BJ (cell line): ENCODE measurements at regions not wholly inside any gene's neighbourhood (a gene's known extent, or its start where the extent isn't known, plus 50 kb on each side); places are given as distances from the start of the nearest gene placed in this dataset.
"Not testable (repeated sequence)": the region's sequence is repeated elsewhere in the genome, so short reads cannot be mapped to it uniquely, and the experiment has no call there.

Source experiments
- CTCF ChIA-PET: fragments of 350-600 bp; formaldehyde crosslinking; extraction: SDS; loops from one replicate; lab custom pipeline; 2021; ENCODE audit warnings: antibody characterized with exemption, inconsistent platforms; lab: Yijun Ruan, JAX
- POLR2A ChIA-PET: fragments of 300-600 bp; sonication (Branson Sonifier 250); formaldehyde crosslinking; extraction: SDS; loops from one replicate; lab custom pipeline; 2021; ENCODE audit warnings: antibody characterized with exemption; lab: Charles Lee
- DNase-seq: peaks from one replicate; pipeline ENCODE4 v3.0.0-alpha.2; 2011; ENCODE audit warnings: low read depth
- H3K27me3 ChIP-seq: 2 replicates; pipeline ENCODE4 v1.6.0; 2011; ENCODE audit warnings: low read length; ENCODE audit not compliant: control insufficient read depth, insufficient read depth
- H3K36me3 ChIP-seq: 2 replicates; pipeline ENCODE4 v1.5.1; 2011; ENCODE audit warnings: low read length; ENCODE audit not compliant: control insufficient read depth, insufficient read depth
- H3K4me3 ChIP-seq: 2 replicates; pipeline ENCODE4 v1.5.1; 2011; ENCODE audit warnings: low read depth, mild to moderate bottlenecking, control low read depth, low read length
- TF ChIP-seq, protein P1 (sequence below): IDR thresholded peaks from 2 replicates; pipeline ENCODE4 v1.5.1; 2011; ENCODE audit warnings: low read depth, mild to moderate bottlenecking, control low read depth, inconsistent platforms, low read length, moderate library complexity; ENCODE audit not compliant: insufficient read depth

- TF ChIP-seq, protein P1, sequence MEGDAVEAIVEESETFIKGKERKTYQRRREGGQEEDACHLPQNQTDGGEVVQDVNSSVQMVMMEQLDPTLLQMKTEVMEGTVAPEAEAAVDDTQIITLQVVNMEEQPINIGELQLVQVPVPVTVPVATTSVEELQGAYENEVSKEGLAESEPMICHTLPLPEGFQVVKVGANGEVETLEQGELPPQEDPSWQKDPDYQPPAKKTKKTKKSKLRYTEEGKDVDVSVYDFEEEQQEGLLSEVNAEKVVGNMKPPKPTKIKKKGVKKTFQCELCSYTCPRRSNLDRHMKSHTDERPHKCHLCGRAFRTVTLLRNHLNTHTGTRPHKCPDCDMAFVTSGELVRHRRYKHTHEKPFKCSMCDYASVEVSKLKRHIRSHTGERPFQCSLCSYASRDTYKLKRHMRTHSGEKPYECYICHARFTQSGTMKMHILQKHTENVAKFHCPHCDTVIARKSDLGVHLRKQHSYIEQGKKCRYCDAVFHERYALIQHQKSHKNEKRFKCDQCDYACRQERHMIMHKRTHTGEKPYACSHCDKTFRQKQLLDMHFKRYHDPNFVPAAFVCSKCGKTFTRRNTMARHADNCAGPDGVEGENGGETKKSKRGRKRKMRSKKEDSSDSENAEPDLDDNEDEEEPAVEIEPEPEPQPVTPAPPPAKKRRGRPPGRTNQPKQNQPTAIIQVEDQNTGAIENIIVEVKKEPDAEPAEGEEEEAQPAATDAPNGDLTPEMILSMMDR = peak; percentile 28
- DNase-seq, POLR2A ChIA-PET: not testable (repeated sequence)
Measured at GRCh38 chr2:87239558-87240215, 218.0 kb upstream of the PLGLB1 start.

DNA sequence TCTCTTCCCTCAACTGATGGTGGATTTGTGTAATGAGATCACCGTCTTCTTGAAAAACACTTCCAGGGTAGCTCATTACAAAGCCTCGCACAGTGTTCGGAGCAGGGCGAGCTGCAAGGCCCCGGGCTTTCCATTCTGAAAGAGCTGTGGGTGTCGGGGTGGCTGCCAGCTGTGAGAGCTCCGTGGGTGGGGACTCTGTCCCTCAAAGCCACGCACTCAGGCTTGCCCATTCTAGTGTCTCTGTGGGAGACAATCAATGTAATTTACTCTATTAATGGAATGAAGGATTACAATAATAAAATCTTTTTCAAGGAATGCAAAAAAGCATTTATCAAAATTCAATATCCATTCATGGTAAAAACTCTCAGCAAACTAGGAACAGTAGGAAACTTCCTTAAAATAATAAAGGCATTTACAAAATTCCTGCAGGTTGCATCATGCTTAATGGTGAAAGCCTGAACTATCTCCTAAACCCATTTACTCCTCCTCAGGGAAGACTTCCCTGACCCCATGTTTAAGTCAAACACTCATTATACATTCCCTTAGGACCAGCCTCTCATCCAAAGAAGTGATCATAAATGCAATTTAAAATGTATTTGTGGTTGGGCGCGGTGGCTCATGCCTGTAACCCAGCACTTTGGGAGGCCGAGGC is 224.5 kb upstream of the PLGLB1 start:
- DNase-seq, POLR2A ChIA-PET, H3K4me3 ChIP-seq, CTCF ChIA-PET, H3K36me3 ChIP-seq, H3K27me3 ChIP-seq: not testable (repeated sequence)

More at GRCh38 chr2:87239558-87240215, 218.0 kb upstream of the PLGLB1 start:
- H3K36me3 ChIP-seq, H3K27me3 ChIP-seq, CTCF ChIA-PET, H3K4me3 ChIP-seq: not testable (repeated sequence)

DNA sequence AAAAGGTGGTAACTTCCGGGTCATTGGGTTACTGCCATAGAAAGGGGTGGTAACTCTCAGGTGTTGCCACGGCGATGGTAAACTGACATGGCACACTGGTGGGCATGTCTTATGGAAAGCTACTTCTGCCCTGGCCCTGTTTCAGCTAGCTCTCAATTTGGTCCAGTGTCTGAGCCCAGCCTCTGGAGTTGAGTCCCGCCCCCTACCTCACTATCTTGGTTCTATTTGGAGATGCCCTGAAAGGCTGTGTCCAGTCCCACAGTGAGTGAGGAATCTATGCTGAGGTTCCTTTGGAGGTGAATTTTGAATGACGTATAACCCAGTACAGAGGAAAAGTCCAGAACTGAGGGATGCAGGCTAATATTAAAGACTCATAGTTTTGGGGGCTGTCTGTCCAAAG is 230.4 kb upstream of the PLGLB1 start:
- H3K27me3 ChIP-seq, DNase-seq, H3K36me3 ChIP-seq, H3K4me3 ChIP-seq, CTCF ChIA-PET, POLR2A ChIA-PET: not testable (repeated sequence)

- H3K36me3 ChIP-seq, CTCF ChIA-PET, DNase-seq, H3K4me3 ChIP-seq, POLR2A ChIA-PET, H3K27me3 ChIP-seq: not testable (repeated sequence)
Measured at GRCh38 chr2:87254562-87254961, 232.9 kb upstream of the PLGLB1 start.

- CTCF ChIA-PET, DNase-seq, H3K27me3 ChIP-seq, H3K36me3 ChIP-seq, H3K4me3 ChIP-seq, POLR2A ChIA-PET: not testable (repeated sequence)
Measured at GRCh38 chr2:87255410-87255809, 233.8 kb upstream of the PLGLB1 start.

DNA sequence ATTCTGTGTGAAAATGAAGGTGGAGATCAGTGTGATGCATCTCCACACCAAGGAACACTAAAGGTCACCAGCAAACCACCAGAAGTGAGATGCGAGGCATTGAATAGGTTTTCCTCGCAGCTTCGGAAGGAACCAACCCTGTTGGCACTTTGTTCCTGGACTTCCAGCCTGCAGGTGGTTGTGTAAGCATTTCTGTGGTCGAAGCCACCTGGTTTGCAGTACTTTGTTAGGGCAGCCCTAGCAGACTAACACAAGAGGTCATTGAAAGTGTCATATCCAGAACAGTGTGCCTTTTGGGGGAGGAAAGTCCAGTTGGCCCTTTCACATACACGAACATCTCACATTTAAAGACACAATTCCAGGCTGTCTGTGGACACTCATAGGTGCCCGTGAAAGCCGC is 237.2 kb upstream of the PLGLB1 start:
- CTCF ChIA-PET, DNase-seq, H3K4me3 ChIP-seq, H3K36me3 ChIP-seq, H3K27me3 ChIP-seq, POLR2A ChIA-PET: not testable (repeated sequence)

DNA sequence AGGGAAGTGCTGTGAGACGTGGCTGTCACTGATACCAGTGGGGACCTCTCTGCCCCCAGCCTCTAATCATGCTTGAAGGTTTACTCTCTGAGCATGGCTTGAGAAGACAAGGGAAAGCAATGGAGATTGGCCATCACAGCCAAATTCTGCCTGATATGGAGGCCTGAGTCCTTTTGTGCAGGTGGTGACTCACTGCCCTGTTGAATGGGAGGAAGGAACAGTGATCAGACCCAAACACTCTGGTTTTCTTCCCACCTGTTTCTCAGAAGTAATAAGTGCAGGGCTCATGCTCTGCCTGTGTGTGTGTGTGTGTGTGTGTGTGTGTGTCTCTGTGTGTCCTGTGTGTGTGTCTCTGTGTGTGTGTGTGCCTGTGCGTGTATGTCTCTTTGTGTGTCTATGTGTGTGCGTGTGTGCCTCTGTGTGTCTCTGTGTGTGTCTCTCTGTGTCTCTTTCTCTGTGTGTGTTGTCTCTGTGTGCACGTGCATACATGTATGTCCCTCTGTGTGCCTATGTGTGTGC is 240.6 kb upstream of the PLGLB1 start:
- POLR2A ChIA-PET, H3K36me3 ChIP-seq, H3K27me3 ChIP-seq, H3K4me3 ChIP-seq, CTCF ChIA-PET, DNase-seq: not testable (repeated sequence)

- DNase-seq, H3K4me3 ChIP-seq, H3K36me3 ChIP-seq, POLR2A ChIA-PET, H3K27me3 ChIP-seq, CTCF ChIA-PET: not testable (repeated sequence)
Measured at GRCh38 chr2:87263868-87264518, 242.3 kb upstream of the PLGLB1 start.

DNA sequence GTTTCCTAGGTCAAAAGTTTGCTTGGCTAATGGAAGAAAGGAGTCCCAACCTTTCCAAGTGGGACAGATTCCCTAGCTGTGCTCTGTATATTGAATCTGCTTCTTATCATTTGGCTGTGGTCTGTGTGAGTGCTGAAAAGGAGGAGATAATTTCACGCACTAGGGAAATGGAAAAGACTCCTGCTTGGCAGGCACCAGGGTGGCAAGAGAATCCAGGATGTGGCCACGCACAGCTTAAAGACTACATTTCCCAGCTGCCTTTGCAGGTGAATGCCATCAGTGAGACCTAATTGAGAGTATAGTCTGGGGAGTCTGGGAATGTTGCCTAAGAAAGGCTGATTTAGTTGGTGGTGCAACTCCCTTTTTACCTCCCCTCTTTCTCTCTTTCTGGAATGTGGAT is 253.5 kb upstream of the PLGLB1 start:
- H3K4me3 ChIP-seq, H3K36me3 ChIP-seq, POLR2A ChIA-PET, H3K27me3 ChIP-seq, CTCF ChIA-PET, DNase-seq: not testable (repeated sequence)

DNA sequence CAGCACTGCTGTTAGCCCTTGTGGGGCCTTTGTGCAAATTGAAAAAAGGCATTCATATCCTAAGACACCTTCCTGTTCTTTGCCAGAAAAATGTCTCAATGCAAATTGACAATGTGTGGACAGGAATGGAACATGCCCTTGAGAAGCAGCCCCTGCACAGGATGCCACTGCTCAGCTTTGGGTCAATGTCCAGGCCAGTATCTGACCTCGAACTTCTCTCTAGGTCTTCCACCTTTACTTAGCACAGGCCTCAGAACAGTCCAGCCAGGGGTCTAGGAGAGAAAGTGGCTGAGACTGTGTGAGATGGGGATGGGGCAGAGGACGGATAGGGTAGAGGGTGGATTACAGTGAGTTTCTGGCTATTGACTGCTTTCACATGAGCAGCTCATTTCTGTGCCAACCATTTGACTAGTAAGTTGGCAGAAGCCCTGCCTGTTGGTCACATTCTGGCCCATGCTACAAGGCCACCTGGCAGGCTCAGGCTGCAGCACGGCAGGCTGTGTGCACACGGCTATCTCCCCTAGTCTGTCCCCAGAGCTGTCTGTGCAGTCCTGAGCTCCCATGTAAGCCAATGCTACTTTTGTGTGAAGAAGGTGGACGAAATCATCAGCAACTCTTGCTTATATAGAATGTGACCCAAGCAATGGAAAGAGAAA is 254.5 kb upstream of the PLGLB1 start:
- DNase-seq, H3K4me3 ChIP-seq, H3K27me3 ChIP-seq, CTCF ChIA-PET, H3K36me3 ChIP-seq, POLR2A ChIA-PET: not testable (repeated sequence)

GRCh38 chr2:87276673-87277072 is 255.0 kb upstream of the PLGLB1 start:
- H3K27me3 ChIP-seq, H3K4me3 ChIP-seq, DNase-seq, CTCF ChIA-PET, POLR2A ChIA-PET, H3K36me3 ChIP-seq: not testable (repeated sequence)
